K562 (cell line): ENCODE measurements at regions not wholly inside any gene's neighbourhood (a gene's known extent, or its start where the extent isn't known, plus 50 kb on each side); places are given as distances from the start of the nearest gene placed in this dataset.

Source experiments
- ATAC-seq: fragments of 200-7000 bp; cut with Tn5 transposase; 3 replicates; pipeline ENCODE4 v1.9.1; 2020; ENCODE audit warnings: moderate library complexity
- BruUV-seq: library from RNA; stranded (reverse); fragments of 400-500 nt; replicated peaks from 2 replicates; lab custom pipeline; 2021; lab: Mats Ljungman, UMichigan
- CTCF ChIA-PET: fragments of 300-600 bp; formaldehyde crosslinking; extraction: SDS; loops from one replicate; lab custom pipeline; 2021; ENCODE audit warnings: low intra/inter-chr PET ratio; lab: Yijun Ruan, JAX
- POLR2A ChIA-PET: fragments of 300-600, 350-650 bp; sonication (Branson Sonifier 250); formaldehyde crosslinking; extraction: SDS; loops from one replicate; lab custom pipeline; 2021; ENCODE audit warnings: antibody characterized with exemption, inconsistent platforms; lab: Yijun Ruan, JAX
- DNase-seq, 4 experiments: peaks; one replicate each; pipeline versions ENCODE4 v3.0.0 to v3.0.0-alpha.2; 2011 to 2018; ENCODE audit warnings: low spot score in 3 of 4, mixed read lengths in 3 of 4; ENCODE audit errors: extremely low read depth in 1 of 4
- FAIRE-seq: peaks from 2 replicates; lab custom pipeline; 2011; peaks lifted over from hg19 to GRCh38; lab: Jason Lieb, UNC
- H2AFZ ChIP-seq: 2 replicates; pipeline ENCODE4 v1.6.0; 2011; ENCODE audit warnings: low read depth, low read length, control low read depth, inconsistent platforms
- H3K27ac ChIP-seq: fragments of 200-600 bp; 3 replicates; pipeline ENCODE4 v1.8.0; 2011; ENCODE audit warnings: low read depth, mild to moderate bottlenecking, control low read depth, inconsistent platforms, low read length, moderate library complexity, mixed read lengths; ENCODE audit errors: extremely low read depth
- H3K27me3 ChIP-seq, 2 experiments: fragments of 300-600 bp in 1 of 2; 2 replicates in 1 of 2; 3 replicates in 1 of 2; pipeline versions ENCODE4 v1.6.0 to v1.8.0; 2011; ENCODE audit warnings: inconsistent platforms in 2 of 2, low read length in 2 of 2, mild to moderate bottlenecking in 1 of 2, mixed read lengths in 1 of 2, moderate library complexity in 1 of 2; ENCODE audit not compliant: control insufficient read depth in 2 of 2, insufficient read depth in 2 of 2
- H3K36me3 ChIP-seq: fragments of 300-600 bp; 3 replicates; pipeline ENCODE4 v1.8.0; 2011; ENCODE audit warnings: mild to moderate bottlenecking, low read length, inconsistent platforms; ENCODE audit not compliant: control insufficient read depth, insufficient read depth
- H3K4me1 ChIP-seq, 2 experiments: fragments of 200-600 bp in 1 of 2; replicated peaks in 1 of 2; 2 replicates in 1 of 2; 3 replicates in 1 of 2; pipeline versions ENCODE4 v1.5.1 to v1.8.0; 2011; ENCODE audit warnings: inconsistent platforms in 2 of 2, low read length in 2 of 2, mild to moderate bottlenecking in 1 of 2, mixed read lengths in 1 of 2, moderate library complexity in 1 of 2; ENCODE audit not compliant: control insufficient read depth in 2 of 2, insufficient read depth in 2 of 2
- H3K4me2 ChIP-seq: 2 replicates; pipeline ENCODE4 v1.6.1; 2011; ENCODE audit warnings: low read length, control low read depth, inconsistent platforms, mixed read lengths; ENCODE audit not compliant: insufficient read depth
- H3K4me3 ChIP-seq: fragments of 200-600 bp; sonication (generic), shearing (Covaris generic); 2 replicates; pipeline ENCODE4 v1.5.1; 2016; ENCODE audit warnings: control low read depth, inconsistent platforms
- H3K79me2 ChIP-seq: fragments of 200-600 bp; 3 replicates; pipeline ENCODE4 v1.8.0; 2011; ENCODE audit warnings: low read length, inconsistent platforms; ENCODE audit not compliant: control insufficient read depth, insufficient read depth
- H3K9ac ChIP-seq, 2 experiments: 2 replicates each; pipeline versions ENCODE4 v1.6.0 to v1.6.1; 2011; ENCODE audit warnings: low read depth in 2 of 2, low read length in 2 of 2, control low read depth in 1 of 2, inconsistent platforms in 1 of 2, mild to moderate bottlenecking in 1 of 2, mixed read lengths in 1 of 2; ENCODE audit not compliant: insufficient read depth in 1 of 2
- H3K9me1 ChIP-seq: one replicate; pipeline ENCODE4 v1.6.0; 2011; ENCODE audit warnings: inconsistent platforms, mild to moderate bottlenecking, low read length, moderate library complexity; ENCODE audit not compliant: control insufficient read depth, insufficient read depth
- H3K9me3 ChIP-seq: replicated peaks from 2 replicates; pipeline ENCODE4 v1.5.1; 2011; ENCODE audit warnings: low read depth, low read length, inconsistent platforms; ENCODE audit not compliant: control insufficient read depth, insufficient read depth
- H4K20me1 ChIP-seq: replicated peaks from 2 replicates; pipeline ENCODE4 v1.6.1; 2011; ENCODE audit warnings: low read length, inconsistent platforms, mixed read lengths; ENCODE audit not compliant: control insufficient read depth, insufficient read depth
- CHD2 ChIP-seq: IDR thresholded peaks from 2 replicates; pipeline ENCODE4 v1.6.1; 2011; ENCODE audit warnings: low read depth, low read length
- HOXB6 ChIP-seq: fragments of 250-450 bp; sonication (Bioruptor Pico); IDR thresholded peaks from 2 replicates; pipeline ENCODE4 v1.5.1; 2022; ENCODE audit warnings: mild to moderate bottlenecking, borderline replicate concordance
- PCBP1 ChIP-seq: fragments of 200-400 bp; formaldehyde crosslinking; IDR thresholded peaks from 2 replicates; pipeline ENCODE4 v1.6.1; 2018; ENCODE audit warnings: mild to moderate bottlenecking, low read depth, low read length; ENCODE audit not compliant: poor library complexity, severe bottlenecking
- PKNOX1 ChIP-seq: fragments of 450-650 bp; IDR thresholded peaks from 2 replicates; pipeline ENCODE4 v1.6.1; 2016
- THAP7 ChIP-seq: fragments of 250-450 bp; sonication (Bioruptor Pico); IDR thresholded peaks from 2 replicates; pipeline ENCODE4 v1.5.0; 2021
- YY1 ChIP-seq, 3 experiments: IDR thresholded peaks; 2 replicates each; pipeline ENCODE4 v1.6.1; 2011; ENCODE audit warnings: low read length in 2 of 3, mild to moderate bottlenecking in 2 of 3, moderate library complexity in 2 of 3, borderline replicate concordance in 1 of 3, control low read depth in 1 of 3, low read depth in 1 of 3; ENCODE audit not compliant: insufficient read depth in 3 of 3, insufficient replicate concordance in 2 of 3, control insufficient read depth in 1 of 3, insufficient read length in 1 of 3; ENCODE audit errors: extremely low read depth in 1 of 3
- ZBTB34 ChIP-seq: fragments of 250-450 bp; sonication (Bioruptor Pico); IDR thresholded peaks from 2 replicates; pipeline ENCODE4 v1.8.0; 2021; ENCODE audit warnings: mild to moderate bottlenecking, moderate library complexity
- WGBS: fragments of 100-300 bp; shearing (Covaris generic); methylation state at CpG from one replicate; pipeline ENCODE4 v1.1.6; 2016; ENCODE audit warnings: low coverage, mixed read lengths; ENCODE audit not compliant: insufficient coverage; ENCODE audit errors: missing lambda C conversion rate; 5-methylcytosine and 5-hydroxymethylcytosine counted together
- in situ Hi-C: fragments of 300-500 bp; cut with MboI; formaldehyde crosslinking; loops from 4 replicates; pipeline ENCODE4 v1.15.0; 2018; ENCODE audit warnings: inconsistent platforms, mixed read lengths
- intact Hi-C: fragments of 100-400 bp; cut with micrococcal nuclease; formaldehyde crosslinking; loops from 2 replicates; pipeline ENCODE4 v1.14.2; 2022

GRCh38 chr18:10064267-10064666 is 150.5 kb downstream of the VAPA start:
- DNase-seq, result no peak
- H3K27me3 ChIP-seq, result peaks cover 55 to 63% of the 10 kb centered on the region in 2 experiments
- ATAC-seq, result no peak
- in situ Hi-C loops (no loop called here), intact Hi-C loops (no loop called here)
- no peak overlapping the region for H3K9ac ChIP-seq
- H3K79me2 ChIP-seq, result no peaks in the 10 kb centered on the region
- no peaks in the 10 kb centered on the region for H3K36me3 ChIP-seq
- no peaks in the 10 kb centered on the region for H3K9me3 ChIP-seq
- CTCF ChIA-PET, result no interaction called here
- BruUV-seq, result no TSS peak
- 0% methylated on average over 3 of the region's 3 CpGs for WGBS
- no peaks in the 10 kb centered on the region for H4K20me1 ChIP-seq
- 0 out of 5 replicates have a peak, but pooled peaks cover 0 to 4% of the 10 kb centered on the region in 2 experiments for H3K4me1 ChIP-seq
- no peak overlapping the region for H3K27ac ChIP-seq
- FAIRE-seq, result no peak
- TF ChIP-seq PCBP1, result no peak
- no peak for TF ChIP-seq YY1 (IDR thresholded peaks at IDR 0.05; ENCODE audit: borderline replicate concordance in 1 of 3, control insufficient read depth in 1 of 3, extremely low read depth in 1 of 3, insufficient read depth in 3 of 3, insufficient read length in 1 of 3, insufficient replicate concordance in 2 of 3, low read depth in 1 of 3, low read length in 2 of 3)
- no peaks in the 10 kb centered on the region for H3K9me1 ChIP-seq
- no peak overlapping the region for H3K4me2 ChIP-seq
- H2AFZ ChIP-seq, result no peak overlapping the region
- H3K4me3 ChIP-seq, result no peak overlapping the region
- POLR2A ChIA-PET, result interaction anchor here (0.6 kb wide), 1 partner anchor 9 kb away, joined by 3 read pairs; no protein-coding TSS in a partner anchor

- ChIA-PET POLR2A (no interaction called here), CTCF (no interaction called here)
- ATAC-seq (no peak), DNase-seq (no peak), FAIRE-seq (no peak)
- H3K4me3 ChIP-seq, result no peak overlapping the region
- H3K9me3 ChIP-seq, result no peaks in the 10 kb centered on the region
- no peaks in the 10 kb centered on the region for H3K79me2 ChIP-seq
- H4K20me1 ChIP-seq, result no peaks in the 10 kb centered on the region
- WGBS, result 0% methylated on average over 2 of the region's 2 CpGs
- intact Hi-C loops, result no loop called here
- H3K27ac ChIP-seq, result no peak overlapping the region
- H2AFZ ChIP-seq, result no peak overlapping the region
- H3K9ac ChIP-seq, result no peak overlapping the region
- BruUV-seq, result no TSS peak
- in situ Hi-C loops, result no loop called here
- no peaks in the 10 kb centered on the region for H3K9me1 ChIP-seq
- peaks cover 53 to 62% of the 10 kb centered on the region in 2 experiments for H3K27me3 ChIP-seq
- no peaks in the 10 kb centered on the region for H3K4me1 ChIP-seq
- H3K36me3 ChIP-seq, result no peaks in the 10 kb centered on the region
- no peak overlapping the region for H3K4me2 ChIP-seq
- TF ChIP-seq CHD2, result no peak
- no peak for TF ChIP-seq HOXB6 (CRISPR knock-in tag)
- no peak for TF ChIP-seq THAP7 (CRISPR knock-in tag)
- no peak for TF ChIP-seq PKNOX1
- no peak for TF ChIP-seq ZBTB34 (CRISPR knock-in tag)
Measured at GRCh38 chr18:10065296-10065695, 151.5 kb downstream of the VAPA start.
